ENCODE measurements at regions not wholly inside any gene's neighbourhood (a gene's known extent, or its start where the extent isn't known, plus 50 kb on each side); places are given as distances from the start of the nearest gene placed in this dataset.

GRCh38 chr2:196435189-196435588 lies 204.3 kb upstream of the CCDC150 start:
- intact Hi-C loops (cut with DNase I), result no loop called here
- no peak for TF ChIP-seq CTCF (IDR thresholded peaks at IDR 0.05)
- TF ChIP-seq POLR2A (IDR thresholded peaks at IDR 0.05), result no peak
- TF ChIP-seq EP300 (IDR thresholded peaks at IDR 0.05), result no peak
- H3K36me3 ChIP-seq, result no peaks in the 10 kb centered on the region

DNA sequence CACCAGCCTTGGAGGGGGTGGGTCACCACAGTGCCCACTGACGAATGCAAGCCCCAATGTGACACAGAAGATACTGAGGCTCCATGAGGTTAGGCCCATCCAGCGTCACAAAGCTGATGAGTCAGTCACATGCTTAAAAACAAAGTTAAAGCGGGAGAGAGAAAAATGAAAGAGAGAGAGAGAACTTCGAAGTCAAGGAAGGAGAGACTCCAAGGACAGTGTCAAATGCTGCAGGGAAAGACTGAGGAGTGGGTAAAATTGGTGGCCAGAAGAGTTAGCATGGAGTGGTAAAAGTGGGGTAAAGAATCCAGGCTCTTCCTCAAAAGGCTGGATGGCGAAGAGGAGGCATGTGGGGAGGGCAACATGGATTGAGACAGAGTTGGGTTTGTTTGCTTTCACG lies 201.9 kb upstream of the CCDC150 start:
- TF ChIP-seq POLR2A (IDR thresholded peaks at IDR 0.05), result no peak
- TF ChIP-seq CTCF (IDR thresholded peaks at IDR 0.05), result no peak
- TF ChIP-seq EP300 (IDR thresholded peaks at IDR 0.05), result no peak
- Histone ChIP-seq H3K9me3 (no peaks in the 10 kb centered on the region), H3K27ac (no peak overlapping the region), H3K4me3 (no peak overlapping the region), H3K36me3 (no peaks in the 10 kb centered on the region), H3K4me1 (ENCODE audit: insufficient read depth) (no peaks in the 10 kb centered on the region), H3K27me3 (no peaks in the 10 kb centered on the region)
- no peak for DNase-seq
- WGBS, 3 donors, result 65 to 82% (median 74%) methylated on average over 6 of the region's 6 CpGs
- intact Hi-C loops (cut with DNase I), result no loop called here

More at GRCh38 chr2:196435189-196435588, 204.3 kb upstream of the CCDC150 start:
- Histone ChIP-seq H3K4me1 (ENCODE audit: insufficient read depth) (no peaks in the 10 kb centered on the region), H3K27ac (no peak overlapping the region), H3K4me3 (no peak overlapping the region), H3K9me3 (no peaks in the 10 kb centered on the region), H3K27me3 (no peaks in the 10 kb centered on the region)
- no peak for DNase-seq

GRCh38 chr2:196439760-196440159 lies 199.8 kb upstream of the CCDC150 start:
- Histone ChIP-seq H3K4me1 (ENCODE audit: insufficient read depth) (no peaks in the 10 kb centered on the region), H3K4me3 (no peak overlapping the region), H3K36me3 (no peaks in the 10 kb centered on the region), H3K27me3 (no peaks in the 10 kb centered on the region), H3K27ac (no peak overlapping the region), H3K9me3 (no peaks in the 10 kb centered on the region)
- intact Hi-C loops (cut with DNase I), result no loop called here
- DNase-seq, result no peak
- TF ChIP-seq EP300 (IDR thresholded peaks at IDR 0.05), result no peak
- 78 to 89% (median 86%) methylated on average over 4 of the region's 4 CpGs for WGBS, 3 donors

DNA sequence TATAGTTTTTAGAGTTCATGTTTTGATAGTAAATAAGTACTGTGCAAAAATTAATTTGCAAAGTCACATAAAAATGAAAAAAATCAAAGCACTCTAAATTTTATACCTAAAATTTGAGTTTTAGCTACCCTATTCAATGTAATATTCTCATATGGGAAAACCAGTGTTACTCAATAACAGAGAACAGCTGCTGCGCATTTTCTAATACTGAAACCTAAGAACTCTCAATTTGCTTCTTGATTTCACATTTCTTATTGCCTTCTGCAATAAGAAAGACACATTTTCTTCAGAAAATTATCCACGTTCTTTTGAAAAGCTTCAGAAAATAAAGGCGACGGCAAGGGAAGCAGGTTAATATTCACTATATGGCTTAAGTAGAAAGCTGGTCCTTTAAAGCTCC lies 199.1 kb upstream of the CCDC150 start:
- TF ChIP-seq EP300 (IDR thresholded peaks at IDR 0.05) (no peak), CTCF (IDR thresholded peaks at IDR 0.05) (no peak), POLR2A (IDR thresholded peaks at IDR 0.05) (no peak)
- DNase-seq, result no peak
- Histone ChIP-seq H3K4me1 (ENCODE audit: insufficient read depth) (no peaks in the 10 kb centered on the region), H3K27me3 (no peaks in the 10 kb centered on the region), H3K9me3 (no peaks in the 10 kb centered on the region), H3K4me3 (no peak overlapping the region), H3K36me3 (no peaks in the 10 kb centered on the region), H3K27ac (no peak overlapping the region)
- WGBS, 3 donors, result 79 to 85% (median 84%) methylated on average over 4 of the region's 4 CpGs
- intact Hi-C loops (cut with DNase I), result no loop called here

DNA sequence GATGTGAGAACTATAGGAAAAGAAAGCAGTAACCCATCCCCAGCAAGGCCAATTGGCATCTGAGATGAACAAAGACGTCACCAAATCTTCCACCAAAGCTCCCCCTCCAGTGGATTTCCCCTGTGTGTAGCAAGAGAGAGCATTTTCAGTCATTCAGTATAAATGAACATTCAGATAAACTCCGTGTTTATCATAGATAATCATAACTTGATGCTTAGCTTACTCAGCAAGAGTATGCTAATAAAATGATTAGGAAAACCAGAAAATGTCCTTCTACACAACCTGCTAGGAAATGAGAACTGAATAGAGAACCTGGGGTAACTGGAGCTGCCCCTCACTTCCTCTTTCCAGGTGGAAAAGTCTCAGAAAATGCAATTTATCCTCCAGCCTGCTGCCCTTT lies 198.0 kb upstream of the CCDC150 start:
- WGBS, 3 donors, result 42 to 70% (median 46%) methylated on average over 2 of the region's 2 CpGs

More for the DNA sequence above, 198.0 kb upstream of the CCDC150 start:
- Histone ChIP-seq H3K9me3 (no peaks in the 10 kb centered on the region), H3K4me1 (ENCODE audit: insufficient read depth) (no peaks in the 10 kb centered on the region), H3K27me3 (no peaks in the 10 kb centered on the region), H3K36me3 (no peaks in the 10 kb centered on the region), H3K27ac (no peak overlapping the region), H3K4me3 (no peak overlapping the region)
- no peak for TF ChIP-seq CTCF (IDR thresholded peaks at IDR 0.05)
- TF ChIP-seq EP300 (IDR thresholded peaks at IDR 0.05), result no peak
- TF ChIP-seq POLR2A (IDR thresholded peaks at IDR 0.05), result no peak
- DNase-seq, result no peak
- intact Hi-C loops (cut with DNase I), result no loop called here

Data from ovary (tissue), 7 donors.